ENCODE measurements at regions not wholly inside any gene's neighbourhood (a gene's known extent, or its start where the extent isn't known, plus 50 kb on each side); places are given as distances from the start of the nearest gene placed in this dataset.

DNA sequence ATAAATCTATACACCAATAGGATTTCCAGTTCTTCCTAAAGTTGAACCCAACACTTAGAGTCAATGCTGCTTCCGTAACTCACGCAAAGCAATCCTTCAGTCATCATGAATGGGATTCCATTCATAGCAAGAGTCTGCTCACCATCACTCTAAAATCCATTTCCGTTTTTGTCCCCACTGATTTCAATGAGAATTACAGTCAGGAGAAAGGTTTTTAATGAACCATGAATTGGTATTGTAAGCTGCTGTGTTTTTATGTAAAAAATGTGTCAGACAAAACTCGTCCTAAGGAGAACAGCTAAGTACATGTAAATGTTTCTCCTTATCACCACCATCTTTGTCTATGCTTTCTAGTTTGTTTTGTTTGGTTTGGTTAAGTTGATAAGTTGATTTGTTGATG lies 391.5 kb downstream of the IRS1 start:
- no peak for FAIRE-seq
- Histone ChIP-seq H3K4me2 (no peak overlapping the region), H3K4me3 (no peak overlapping the region), H3K27ac (no peak overlapping the region), H3K4me1 (peaks cover 37% of the 10 kb centered on the region), H3K9me3 (peaks cover 20% of the 10 kb centered on the region)
- 87% methylated on average over 4 of the region's 4 CpGs for WGBS (ENCODE audit: missing lambda C conversion rate)
- CTCF ChIA-PET = no interaction called here
- DNase-seq (ENCODE audit: low read depth in 1 of 2, low spot score in 1 of 2) = no peak
- POLR2A ChIA-PET = no interaction called here
- TF ChIP-seq HOXB13 (CRISPR knock-in tag; IDR thresholded peaks at IDR 0.05; ENCODE audit: low read depth) = no peak
- TF ChIP-seq EHMT2 (IDR thresholded peaks at IDR 0.05; ENCODE audit: low read depth) = no peak
- TF ChIP-seq CBX8 (IDR thresholded peaks at IDR 0.05) = no peak
- TF ChIP-seq, protein P1, sequence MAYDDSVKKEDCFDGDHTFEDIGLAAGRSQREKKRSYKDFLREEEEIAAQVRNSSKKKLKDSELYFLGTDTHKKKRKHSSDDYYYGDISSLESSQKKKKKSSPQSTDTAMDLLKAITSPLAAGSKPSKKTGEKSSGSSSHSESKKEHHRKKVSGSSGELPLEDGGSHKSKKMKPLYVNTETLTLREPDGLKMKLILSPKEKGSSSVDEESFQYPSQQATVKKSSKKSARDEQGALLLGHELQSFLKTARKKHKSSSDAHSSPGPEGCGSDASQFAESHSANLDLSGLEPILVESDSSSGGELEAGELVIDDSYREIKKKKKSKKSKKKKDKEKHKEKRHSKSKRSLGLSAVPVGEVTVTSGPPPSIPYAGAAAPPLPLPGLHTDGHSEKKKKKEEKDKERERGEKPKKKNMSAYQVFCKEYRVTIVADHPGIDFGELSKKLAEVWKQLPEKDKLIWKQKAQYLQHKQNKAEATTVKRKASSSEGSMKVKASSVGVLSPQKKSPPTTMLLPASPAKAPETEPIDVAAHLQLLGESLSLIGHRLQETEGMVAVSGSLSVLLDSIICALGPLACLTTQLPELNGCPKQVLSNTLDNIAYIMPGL (CRISPR knock-in tag; IDR thresholded peaks at IDR 0.05; ENCODE audit: borderline replicate concordance) = no peak
- TF ChIP-seq, protein P2, sequence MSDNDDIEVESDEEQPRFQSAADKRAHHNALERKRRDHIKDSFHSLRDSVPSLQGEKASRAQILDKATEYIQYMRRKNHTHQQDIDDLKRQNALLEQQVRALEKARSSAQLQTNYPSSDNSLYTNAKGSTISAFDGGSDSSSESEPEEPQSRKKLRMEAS (IDR thresholded peaks at IDR 0.05) = no peak
- TF ChIP-seq, protein P3, sequence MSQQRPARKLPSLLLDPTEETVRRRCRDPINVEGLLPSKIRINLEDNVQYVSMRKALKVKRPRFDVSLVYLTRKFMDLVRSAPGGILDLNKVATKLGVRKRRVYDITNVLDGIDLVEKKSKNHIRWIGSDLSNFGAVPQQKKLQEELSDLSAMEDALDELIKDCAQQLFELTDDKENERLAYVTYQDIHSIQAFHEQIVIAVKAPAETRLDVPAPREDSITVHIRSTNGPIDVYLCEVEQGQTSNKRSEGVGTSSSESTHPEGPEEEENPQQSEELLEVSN (IDR thresholded peaks at IDR 0.05; ENCODE audit: borderline replicate concordance, low read depth) = no peak
- TF ChIP-seq, protein P4, sequence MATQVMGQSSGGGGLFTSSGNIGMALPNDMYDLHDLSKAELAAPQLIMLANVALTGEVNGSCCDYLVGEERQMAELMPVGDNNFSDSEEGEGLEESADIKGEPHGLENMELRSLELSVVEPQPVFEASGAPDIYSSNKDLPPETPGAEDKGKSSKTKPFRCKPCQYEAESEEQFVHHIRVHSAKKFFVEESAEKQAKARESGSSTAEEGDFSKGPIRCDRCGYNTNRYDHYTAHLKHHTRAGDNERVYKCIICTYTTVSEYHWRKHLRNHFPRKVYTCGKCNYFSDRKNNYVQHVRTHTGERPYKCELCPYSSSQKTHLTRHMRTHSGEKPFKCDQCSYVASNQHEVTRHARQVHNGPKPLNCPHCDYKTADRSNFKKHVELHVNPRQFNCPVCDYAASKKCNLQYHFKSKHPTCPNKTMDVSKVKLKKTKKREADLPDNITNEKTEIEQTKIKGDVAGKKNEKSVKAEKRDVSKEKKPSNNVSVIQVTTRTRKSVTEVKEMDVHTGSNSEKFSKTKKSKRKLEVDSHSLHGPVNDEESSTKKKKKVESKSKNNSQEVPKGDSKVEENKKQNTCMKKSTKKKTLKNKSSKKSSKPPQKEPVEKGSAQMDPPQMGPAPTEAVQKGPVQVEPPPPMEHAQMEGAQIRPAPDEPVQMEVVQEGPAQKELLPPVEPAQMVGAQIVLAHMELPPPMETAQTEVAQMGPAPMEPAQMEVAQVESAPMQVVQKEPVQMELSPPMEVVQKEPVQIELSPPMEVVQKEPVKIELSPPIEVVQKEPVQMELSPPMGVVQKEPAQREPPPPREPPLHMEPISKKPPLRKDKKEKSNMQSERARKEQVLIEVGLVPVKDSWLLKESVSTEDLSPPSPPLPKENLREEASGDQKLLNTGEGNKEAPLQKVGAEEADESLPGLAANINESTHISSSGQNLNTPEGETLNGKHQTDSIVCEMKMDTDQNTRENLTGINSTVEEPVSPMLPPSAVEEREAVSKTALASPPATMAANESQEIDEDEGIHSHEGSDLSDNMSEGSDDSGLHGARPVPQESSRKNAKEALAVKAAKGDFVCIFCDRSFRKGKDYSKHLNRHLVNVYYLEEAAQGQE (IDR thresholded peaks at IDR 0.05) = no peak
- TF ChIP-seq, protein P5, sequence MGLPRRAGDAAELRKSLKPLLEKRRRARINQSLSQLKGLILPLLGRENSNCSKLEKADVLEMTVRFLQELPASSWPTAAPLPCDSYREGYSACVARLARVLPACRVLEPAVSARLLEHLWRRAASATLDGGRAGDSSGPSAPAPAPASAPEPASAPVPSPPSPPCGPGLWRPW (IDR thresholded peaks at IDR 0.05) = no peak
- TF ChIP-seq MYC (IDR thresholded peaks at IDR 0.05; ENCODE audit: borderline replicate concordance, low read length) = no peak
- no peak for TF ChIP-seq RARB (CRISPR knock-in tag; IDR thresholded peaks at IDR 0.05)
- TF ChIP-seq KDM1A (IDR thresholded peaks at IDR 0.05; ENCODE audit: low read depth) = no peak
- no peak for TF ChIP-seq KDM5A (IDR thresholded peaks at IDR 0.05)
- no peak for TF ChIP-seq NFE2L2 (conservative IDR thresholded peaks at IDR 0.05; ENCODE audit: low read length)
- TF ChIP-seq RFX5 (IDR thresholded peaks at IDR 0.05) = no peak
- no peak for ATAC-seq

DNA sequence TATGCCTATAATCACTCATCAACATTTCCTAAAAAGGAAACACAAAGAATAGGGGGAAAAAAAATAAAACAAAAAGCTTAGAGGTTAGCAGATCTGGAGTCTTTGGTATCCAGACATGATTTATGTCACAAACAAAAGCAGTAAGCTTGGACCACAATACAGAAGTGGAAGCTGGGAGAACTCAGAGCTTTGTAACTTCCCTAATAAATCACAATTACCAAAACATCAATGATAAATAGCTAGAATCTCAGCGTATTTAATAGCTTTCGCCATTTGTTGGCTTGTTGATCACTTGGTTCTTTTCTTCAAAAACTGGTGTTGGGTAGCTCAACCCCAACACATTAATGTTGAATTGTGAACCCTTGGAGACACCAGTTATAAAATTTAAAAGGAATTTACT lies 392.5 kb downstream of the IRS1 start:
- peaks cover 41% of the 10 kb centered on the region for H3K4me1 ChIP-seq
- WGBS (ENCODE audit: missing lambda C conversion rate) = 90% methylated on average over 2 of the region's 2 CpGs
- ATAC-seq (no peak), FAIRE-seq (no peak), DNase-seq (ENCODE audit: low read depth in 1 of 2, low spot score in 1 of 2) (no peak)
- peaks cover 16% of the 10 kb centered on the region for H3K9me3 ChIP-seq
- ChIA-PET POLR2A (interaction anchor here (0.7 kb wide), 1 partner anchor 98 kb away, joined by 3 read pairs; no protein-coding TSS in a partner anchor), CTCF (interaction anchor here (0.7 kb wide), 2 partner anchors 17 to 395 kb away, joined by 3 to 4 read pairs; no protein-coding TSS in a partner anchor)
- H3K4me2 ChIP-seq = no peak overlapping the region
- TF ChIP-seq TFCP2L1 (CRISPR knock-in tag; IDR thresholded peaks at IDR 0.05) (no peak), NR3C1 (IDR thresholded peaks at IDR 0.05) (no peak), RAD21 (conservative IDR thresholded peaks at IDR 0.05 in 1 of 2, IDR thresholded peaks at IDR 0.05 in 1 of 2) (no peak)
- no peak overlapping the region for H3K4me3 ChIP-seq
- no peak overlapping the region for H3K27ac ChIP-seq

DNA sequence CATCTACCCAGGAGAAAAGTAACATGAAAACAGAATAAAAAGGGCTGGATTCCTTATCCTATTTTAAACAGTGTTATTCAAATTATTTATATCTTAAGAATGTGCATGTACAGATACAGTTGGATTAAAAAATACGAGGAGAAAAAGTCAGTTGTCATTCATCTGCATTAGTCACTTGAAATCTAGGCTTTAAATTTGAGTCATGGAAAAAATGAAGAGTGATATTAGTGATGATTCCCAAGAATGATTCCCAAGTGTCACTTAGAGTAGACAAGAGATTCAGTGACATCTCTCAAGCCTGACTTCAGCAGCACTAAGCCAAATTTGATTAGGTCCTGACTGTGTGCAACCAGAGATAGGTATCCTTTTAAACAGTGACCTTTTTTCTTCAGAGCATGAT lies 394.2 kb downstream of the IRS1 start:
- peaks cover 24% of the 10 kb centered on the region for H3K9me3 ChIP-seq
- ATAC-seq (no peak), DNase-seq (ENCODE audit: low read depth in 1 of 2, low spot score in 1 of 2) (no peak), FAIRE-seq (no peak)
- POLR2A ChIA-PET = no interaction called here
- H3K4me3 ChIP-seq = no peak overlapping the region
- H3K4me1 ChIP-seq = peaks cover 29% of the 10 kb centered on the region
- no peak overlapping the region for H3K4me2 ChIP-seq
- CTCF ChIA-PET = no interaction called here
- 26% methylated on average over 1 of the region's 1 CpG for WGBS (ENCODE audit: missing lambda C conversion rate)
- H3K27ac ChIP-seq = peak overlapping the region; percentile 39; a peak in 5 of 6 replicates
- no peak for TF ChIP-seq KDM5A (IDR thresholded peaks at IDR 0.05)
- no peak for TF ChIP-seq MAFK (IDR thresholded peaks at IDR 0.05; ENCODE audit: partially characterized antibody)
- TF ChIP-seq BHLHE40 (IDR thresholded peaks at IDR 0.05; ENCODE audit: low read depth, low read length) = no peak
- no peak for TF ChIP-seq TP53 (CRISPR knock-in tag; IDR thresholded peaks at IDR 0.05)
- TF ChIP-seq EP300 (IDR thresholded peaks at IDR 0.05) = no peak
- TF ChIP-seq, protein P6, sequence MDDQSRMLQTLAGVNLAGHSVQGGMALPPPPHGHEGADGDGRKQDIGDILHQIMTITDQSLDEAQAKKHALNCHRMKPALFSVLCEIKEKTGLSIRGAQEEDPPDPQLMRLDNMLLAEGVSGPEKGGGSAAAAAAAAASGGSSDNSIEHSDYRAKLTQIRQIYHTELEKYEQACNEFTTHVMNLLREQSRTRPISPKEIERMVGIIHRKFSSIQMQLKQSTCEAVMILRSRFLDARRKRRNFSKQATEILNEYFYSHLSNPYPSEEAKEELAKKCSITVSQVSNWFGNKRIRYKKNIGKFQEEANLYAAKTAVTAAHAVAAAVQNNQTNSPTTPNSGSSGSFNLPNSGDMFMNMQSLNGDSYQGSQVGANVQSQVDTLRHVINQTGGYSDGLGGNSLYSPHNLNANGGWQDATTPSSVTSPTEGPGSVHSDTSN (IDR thresholded peaks at IDR 0.05) = no peak
- no peak for TF ChIP-seq HOXB13 (CRISPR knock-in tag; IDR thresholded peaks at IDR 0.05; ENCODE audit: low read depth)
- TF ChIP-seq CBX8 (IDR thresholded peaks at IDR 0.05) = no peak
- TF ChIP-seq, protein P7, sequence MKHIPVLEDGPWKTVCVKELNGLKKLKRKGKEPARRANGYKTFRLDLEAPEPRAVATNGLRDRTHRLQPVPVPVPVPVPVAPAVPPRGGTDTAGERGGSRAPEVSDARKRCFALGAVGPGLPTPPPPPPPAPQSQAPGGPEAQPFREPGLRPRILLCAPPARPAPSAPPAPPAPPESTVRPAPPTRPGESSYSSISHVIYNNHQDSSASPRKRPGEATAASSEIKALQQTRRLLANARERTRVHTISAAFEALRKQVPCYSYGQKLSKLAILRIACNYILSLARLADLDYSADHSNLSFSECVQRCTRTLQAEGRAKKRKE (CRISPR knock-in tag; IDR thresholded peaks at IDR 0.05; ENCODE audit: low read depth) = no peak

Data from A549 (cell line).